VCaP (cell line): ENCODE measurements at regions not wholly inside any gene's neighbourhood (a gene's known extent, or its start where the extent isn't known, plus 50 kb on each side); places are given as distances from the start of the nearest gene placed in this dataset.

Experiments used
- H3K27ac ChIP-seq: fragments of 450-650 bp; 2 replicates; pipeline ENCODE4 v1.5.1; 2017
- TF ChIP-seq, protein P1 (sequence below): fragments of 450-650 bp; conservative IDR thresholded peaks from 2 replicates; pipeline ENCODE4 v1.5.1; 2017; ENCODE audit warnings: mild to moderate bottlenecking, moderate library complexity

DNA sequence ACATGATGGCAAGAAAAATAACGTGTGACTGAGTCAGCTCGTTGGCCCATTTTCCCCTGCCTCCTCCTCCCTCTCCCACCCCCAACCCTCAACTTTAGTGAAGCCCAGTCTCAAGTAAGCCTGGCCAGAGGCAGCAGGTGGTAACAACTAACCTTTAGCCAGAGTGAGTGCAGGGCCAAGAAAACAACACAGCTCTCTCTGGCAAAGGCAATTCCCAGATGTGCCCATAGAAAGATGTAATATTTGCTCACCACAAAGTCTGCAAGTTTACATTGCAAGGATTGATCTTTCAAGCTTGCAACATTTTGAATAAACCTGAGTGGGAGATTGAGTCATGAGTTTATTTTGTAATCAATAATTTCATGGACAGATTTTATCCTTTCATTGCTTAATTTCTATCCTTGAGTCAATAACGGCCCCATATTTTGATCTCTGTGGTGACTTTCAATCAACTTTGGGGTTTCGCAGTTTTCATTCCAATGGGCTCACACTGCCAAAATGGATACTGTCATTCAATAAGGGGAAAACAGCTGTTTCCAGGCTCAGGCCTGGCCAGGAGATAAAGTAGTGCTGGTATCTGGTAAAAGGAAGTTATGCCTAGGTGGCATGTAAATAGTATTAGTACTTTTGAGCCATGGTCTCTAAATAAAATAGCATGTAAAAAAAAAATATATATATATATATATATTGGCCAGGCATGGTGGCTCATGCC, 130.7 kb upstream of the TMEM164 start:
- TF ChIP-seq, protein P1, sequence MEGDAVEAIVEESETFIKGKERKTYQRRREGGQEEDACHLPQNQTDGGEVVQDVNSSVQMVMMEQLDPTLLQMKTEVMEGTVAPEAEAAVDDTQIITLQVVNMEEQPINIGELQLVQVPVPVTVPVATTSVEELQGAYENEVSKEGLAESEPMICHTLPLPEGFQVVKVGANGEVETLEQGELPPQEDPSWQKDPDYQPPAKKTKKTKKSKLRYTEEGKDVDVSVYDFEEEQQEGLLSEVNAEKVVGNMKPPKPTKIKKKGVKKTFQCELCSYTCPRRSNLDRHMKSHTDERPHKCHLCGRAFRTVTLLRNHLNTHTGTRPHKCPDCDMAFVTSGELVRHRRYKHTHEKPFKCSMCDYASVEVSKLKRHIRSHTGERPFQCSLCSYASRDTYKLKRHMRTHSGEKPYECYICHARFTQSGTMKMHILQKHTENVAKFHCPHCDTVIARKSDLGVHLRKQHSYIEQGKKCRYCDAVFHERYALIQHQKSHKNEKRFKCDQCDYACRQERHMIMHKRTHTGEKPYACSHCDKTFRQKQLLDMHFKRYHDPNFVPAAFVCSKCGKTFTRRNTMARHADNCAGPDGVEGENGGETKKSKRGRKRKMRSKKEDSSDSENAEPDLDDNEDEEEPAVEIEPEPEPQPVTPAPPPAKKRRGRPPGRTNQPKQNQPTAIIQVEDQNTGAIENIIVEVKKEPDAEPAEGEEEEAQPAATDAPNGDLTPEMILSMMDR = no peak

DNA sequence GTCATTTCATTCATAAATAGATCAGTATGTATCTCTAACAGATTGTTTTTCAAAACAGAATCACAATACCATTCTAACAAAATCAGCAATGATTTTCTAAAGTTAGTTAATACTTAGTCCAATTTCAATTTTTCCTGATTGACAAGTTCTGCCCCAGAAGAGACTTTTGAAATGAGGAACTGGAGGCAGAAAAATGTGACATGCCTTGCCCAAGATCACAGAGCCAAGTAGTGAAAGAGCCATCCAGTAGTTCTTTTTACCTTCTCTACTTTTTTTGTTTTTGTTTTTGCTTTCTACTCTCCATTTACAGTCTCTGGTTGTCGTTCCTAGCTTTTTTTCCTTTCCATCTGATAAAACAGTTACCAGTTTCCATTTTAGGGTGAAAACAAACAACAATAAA, 129.3 kb upstream of the TMEM164 start:
- TF ChIP-seq, protein P1 = no peak
- no peak overlapping the region for H3K27ac ChIP-seq

More for the DNA sequence above, 130.7 kb upstream of the TMEM164 start:
- H3K27ac ChIP-seq = no peak overlapping the region

- no peak overlapping the region for H3K27ac ChIP-seq
- TF ChIP-seq, protein P1 = no peak
Observed at GRCh38 chrX:109873983-109874382, 128.9 kb upstream of the TMEM164 start.

- TF ChIP-seq, protein P1 = no peak
- H3K27ac ChIP-seq = no peak overlapping the region
Observed at GRCh38 chrX:109874548-109874947, 128.4 kb upstream of the TMEM164 start.

DNA sequence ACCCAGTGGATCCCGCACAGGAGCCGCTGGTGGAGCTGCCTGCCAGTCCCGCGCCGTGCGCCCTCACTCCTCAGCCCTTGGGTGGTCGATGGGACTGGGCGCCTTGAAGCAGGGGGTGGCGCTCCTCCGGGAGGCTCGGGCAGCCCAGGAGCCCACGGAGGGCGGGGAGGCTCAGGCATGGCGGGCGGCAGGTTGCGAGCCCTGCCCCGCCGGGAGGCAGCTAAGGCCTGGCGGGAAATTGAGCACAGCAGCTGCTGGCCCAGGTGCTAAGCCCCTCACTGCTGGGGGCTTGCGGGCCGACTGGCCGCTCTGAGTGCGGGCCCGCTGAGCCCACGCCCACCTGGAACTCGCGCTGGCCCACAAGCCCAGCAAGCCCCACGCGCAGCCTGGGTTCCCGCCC, 127.1 kb upstream of the TMEM164 start:
- no peak overlapping the region for H3K27ac ChIP-seq
- TF ChIP-seq, protein P1 = no peak

DNA sequence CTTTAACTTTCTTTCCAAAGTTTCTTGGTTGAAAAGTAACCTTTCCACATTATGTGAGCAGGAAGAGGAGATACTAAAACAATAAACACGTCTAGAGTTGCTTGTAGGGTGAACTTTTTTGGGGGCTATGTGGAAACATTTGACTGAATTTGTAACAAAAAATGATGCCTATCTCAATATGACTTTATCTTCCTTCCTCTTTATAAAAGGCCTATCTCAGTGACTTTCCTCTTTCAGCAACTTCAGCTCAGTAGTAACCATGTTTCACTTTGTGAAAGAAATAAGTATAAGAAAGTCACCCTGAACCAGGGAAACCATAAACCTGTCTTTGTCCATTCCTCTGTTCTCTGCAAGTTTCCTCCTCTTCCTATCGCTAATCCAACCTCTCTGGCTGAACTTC, 124.7 kb upstream of the TMEM164 start:
- no peak overlapping the region for H3K27ac ChIP-seq
- TF ChIP-seq, protein P1 = no peak

DNA sequence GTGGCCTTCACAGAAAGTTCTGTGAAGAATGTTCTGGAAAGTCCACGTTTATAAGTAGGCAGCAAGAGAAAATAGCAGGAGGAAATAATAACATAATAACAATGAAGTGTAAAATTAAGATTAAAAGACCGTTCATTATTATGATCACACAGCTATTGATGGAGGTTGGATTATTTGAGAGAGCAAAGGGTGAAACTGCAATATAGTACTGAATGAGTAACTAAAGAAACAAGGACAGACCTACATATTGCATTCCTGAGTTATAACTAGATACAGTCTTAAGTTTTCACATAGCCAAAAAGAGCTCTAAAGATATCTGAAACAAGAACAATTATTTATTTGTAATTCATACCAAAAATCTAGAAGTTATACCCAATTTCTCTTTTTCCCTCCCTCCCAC, 122.9 kb upstream of the TMEM164 start:
- TF ChIP-seq, protein P1 = no peak
- no peak overlapping the region for H3K27ac ChIP-seq
